HG03280 (cell line): ENCODE measurements at regions not wholly inside any gene's neighbourhood (a gene's known extent, or its start where the extent isn't known, plus 50 kb on each side); places are given as distances from the start of the nearest gene placed in this dataset.

ENCODE experiments used
- ATAC-seq: cut with Tn5 transposase; IDR thresholded peaks from one replicate; pipeline ENCODE4 v1.9.1; 2021; ENCODE audit warnings: mild to moderate bottlenecking, moderate library complexity; ENCODE audit not compliant: unreplicated experiment

DNA sequence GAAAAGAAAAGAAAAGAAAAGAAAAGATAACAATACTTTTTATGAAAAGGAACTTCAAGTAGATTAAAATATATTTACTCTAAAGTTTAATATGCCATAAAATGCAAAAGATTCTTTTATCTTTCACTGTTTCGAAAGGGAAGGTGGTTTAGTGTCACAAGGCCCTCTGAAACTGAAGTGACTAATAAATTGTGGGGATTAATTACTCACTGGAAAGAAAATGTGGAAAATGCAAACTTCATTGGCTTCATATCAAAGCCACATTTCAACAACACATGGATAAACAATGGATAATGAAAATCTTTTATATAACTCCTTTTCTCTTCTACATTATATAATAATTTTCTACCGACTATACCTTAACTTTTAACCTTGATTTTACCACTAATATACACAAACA, 320.5 kb upstream of the RSPO3 start:
- no peak for ATAC-seq

DNA sequence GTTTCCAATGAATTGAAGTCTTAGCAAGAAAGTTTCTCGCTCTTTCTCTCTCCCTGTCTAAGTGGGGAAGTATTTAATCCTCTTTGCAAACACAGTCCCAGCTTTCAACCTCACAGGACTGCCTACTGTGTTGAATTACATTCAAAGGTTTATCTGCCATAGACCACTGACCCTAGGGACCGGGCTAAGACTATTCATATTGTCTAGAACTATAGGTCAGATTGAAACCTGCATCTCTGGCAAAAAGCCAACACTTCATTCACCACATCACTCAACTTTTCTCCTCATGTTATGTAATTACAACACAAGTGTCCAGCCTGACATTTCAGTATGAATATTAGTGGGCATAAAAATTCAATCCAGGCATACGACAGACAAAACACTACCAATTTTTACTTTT, 314.7 kb upstream of the RSPO3 start:
- ATAC-seq = peak; percentile 41

DNA sequence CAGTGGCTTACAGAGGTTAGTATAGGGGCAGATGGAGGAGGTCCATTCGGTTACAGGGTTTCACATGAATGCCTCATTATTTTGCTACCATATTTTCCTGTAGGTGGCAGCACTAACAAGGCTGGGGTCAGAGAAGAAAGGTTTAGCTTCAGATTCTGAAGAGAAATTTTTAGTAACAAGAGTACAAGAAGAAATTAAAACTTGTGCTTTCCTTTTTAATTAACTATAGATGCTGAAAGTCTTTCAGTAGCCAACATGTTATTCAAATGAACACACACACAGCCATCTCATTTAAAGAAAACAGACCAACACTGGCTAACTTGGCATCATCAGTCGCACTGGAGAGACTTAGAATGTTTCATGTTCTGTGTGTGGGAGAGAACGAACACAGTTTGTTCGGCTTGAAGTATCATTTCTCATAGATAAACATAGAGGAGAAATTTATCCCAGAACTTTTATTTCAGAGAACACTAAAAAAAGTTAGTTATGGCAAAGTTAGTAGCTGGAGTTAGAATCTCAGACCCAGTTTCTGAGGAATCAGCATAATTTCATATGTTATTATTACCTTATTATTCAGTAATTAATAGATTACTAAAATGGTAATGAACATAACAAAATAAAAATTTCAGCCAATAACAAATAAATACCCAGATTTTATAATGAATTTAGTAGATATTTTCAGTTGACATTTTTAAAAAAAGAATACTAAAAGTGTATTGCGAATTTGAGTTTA, 314.0 kb upstream of the RSPO3 start:
- peak; percentile 71 for ATAC-seq

DNA sequence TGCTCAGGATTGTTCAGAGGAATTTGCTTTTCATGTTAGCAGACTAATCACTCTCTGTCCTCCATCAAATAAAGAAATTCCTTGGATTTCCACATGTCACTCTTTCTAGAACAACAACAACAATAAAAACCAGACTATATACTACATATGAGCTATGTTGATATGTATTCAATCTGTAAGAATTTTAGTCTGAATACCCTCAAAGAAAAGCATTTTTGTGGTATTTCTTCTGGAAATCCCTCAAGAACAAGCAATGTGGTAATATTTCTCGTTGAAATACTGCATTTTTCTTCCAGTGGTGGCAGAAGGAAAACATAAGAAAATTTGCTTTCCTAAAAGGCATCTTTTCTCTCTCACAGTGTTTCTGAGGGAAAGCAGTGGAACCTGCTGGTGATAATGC, 312.6 kb upstream of the RSPO3 start:
- ATAC-seq = no peak

DNA sequence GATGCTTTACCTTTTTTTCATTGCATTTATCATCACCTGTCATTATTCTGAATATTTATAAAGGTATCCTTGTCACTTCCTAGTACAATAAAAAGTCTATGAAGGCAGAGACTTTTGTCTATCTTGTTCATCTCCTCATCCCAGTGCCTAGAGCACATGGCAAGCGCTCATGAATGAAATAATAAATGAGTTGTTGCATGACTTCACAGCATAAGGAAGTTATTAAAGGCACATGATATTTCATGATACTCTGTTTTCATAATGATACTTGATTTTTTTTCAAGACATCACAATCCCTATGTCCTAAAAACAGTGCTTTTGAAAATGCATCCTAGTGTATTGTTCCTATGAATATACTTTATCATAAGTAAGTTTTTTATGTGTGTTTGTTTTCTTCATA, 310.6 kb upstream of the RSPO3 start:
- ATAC-seq = no peak

DNA sequence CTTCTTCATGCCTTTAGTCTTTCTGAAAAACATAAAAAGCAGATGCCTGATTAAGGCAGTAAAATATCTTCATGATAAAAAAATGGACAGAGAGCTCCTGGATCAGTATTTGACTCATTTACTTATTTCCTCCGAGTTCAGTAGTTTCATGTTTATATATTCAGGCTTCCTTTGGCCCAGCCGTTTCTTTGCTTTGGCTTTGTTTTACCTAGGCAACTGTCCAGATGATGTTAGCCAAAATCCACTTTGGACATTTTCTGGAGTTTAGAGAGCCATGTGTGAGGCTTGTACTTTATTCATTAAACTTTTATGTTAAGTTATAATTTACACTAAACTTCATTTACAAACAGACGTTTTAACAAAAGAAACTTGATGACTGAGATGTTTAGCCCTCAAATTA, 307.1 kb upstream of the RSPO3 start:
- no peak for ATAC-seq

DNA sequence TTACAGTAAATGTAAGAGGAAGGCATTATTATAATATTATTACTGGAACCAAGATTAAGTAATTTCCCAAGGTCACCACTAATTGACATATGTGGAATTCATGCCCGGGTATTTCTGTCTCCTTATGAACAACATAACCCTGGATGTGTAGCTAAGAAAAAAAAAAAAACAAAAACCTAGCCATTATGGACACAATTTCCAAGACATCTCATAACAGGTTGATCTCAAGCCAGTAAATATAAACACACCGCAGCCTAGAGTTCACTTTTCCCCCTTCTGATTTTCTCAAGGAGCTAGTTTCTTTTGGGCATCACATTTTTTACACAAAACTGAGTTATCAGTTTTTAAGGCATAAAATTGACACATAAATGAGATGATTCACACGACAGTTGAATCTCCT, 306.5 kb upstream of the RSPO3 start:
- ATAC-seq = no peak

DNA sequence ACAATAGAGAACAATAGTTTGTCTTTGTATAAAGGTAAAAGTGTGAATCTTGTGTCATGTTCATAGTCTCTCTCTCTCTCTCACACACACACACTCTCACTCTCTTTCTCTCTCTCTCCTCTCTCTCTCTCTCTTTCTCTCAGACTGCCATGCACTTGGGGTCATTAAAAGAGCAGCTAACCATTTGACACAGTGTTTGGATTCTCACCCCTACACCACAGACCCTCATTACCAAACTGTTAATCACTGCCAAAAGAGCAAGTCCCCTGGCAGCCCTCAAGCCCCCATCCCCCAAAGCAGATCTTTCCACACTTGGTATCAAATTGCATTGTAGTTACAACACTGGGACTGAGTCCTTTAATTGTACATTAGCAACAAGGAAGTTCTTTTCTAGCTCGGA, 305.8 kb upstream of the RSPO3 start:
- ATAC-seq = no peak

DNA sequence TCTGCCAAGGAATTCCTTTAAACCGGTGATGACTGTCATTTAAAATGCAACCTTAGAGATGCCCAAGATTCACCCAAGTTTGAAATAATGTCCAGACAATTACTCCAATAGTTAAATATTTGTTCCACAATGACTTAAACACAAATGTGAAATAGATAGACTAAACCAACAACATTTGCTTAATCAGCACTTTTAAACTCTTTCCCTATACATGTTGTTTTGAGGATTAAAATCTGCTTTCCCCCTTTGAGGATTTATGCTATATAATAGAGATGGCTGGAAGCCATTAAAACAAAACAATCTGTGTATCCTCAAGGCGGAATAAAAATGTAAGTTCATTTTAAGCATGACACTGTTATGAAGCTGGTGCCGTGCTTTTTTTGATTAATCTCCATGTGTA, 297.8 kb upstream of the RSPO3 start:
- ATAC-seq = no peak

DNA sequence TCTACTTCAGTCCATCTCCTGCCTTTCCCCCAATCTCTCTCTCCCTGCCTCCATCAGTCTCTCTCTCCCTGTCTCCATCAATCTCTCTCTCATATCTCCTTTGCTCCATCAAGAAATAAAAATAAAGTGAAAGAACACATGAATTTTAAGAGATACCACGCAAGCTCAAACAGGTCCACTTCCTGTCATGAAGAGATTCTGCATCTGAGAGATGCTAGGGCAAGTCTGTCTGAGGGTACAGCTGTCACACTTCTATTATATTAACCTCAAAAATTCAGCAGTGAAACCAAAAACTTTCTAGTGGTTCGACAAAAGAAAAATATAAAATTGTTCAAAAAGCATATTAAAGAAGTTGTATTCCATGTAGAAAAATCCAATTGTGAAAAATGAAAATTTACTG, 296.8 kb upstream of the RSPO3 start:
- ATAC-seq = no peak

DNA sequence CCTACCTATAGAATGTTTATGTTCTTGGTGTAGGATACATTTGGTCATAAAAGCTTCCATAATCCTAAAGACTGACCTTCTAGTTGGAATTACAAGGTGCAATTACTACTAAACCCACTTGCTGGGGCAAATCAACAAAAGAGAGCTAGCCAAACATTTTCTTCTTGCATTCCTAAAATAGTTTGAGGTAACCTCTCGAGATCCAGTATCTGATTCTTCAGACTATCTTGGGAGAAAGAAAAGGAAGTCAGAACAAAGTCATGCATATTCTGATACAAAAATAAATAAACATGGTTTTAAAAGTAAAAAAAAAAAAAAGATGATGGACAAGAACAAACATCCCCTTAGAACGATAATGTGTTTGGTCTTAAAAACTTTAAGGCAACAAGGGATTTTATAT, 294.2 kb upstream of the RSPO3 start:
- ATAC-seq = no peak

DNA sequence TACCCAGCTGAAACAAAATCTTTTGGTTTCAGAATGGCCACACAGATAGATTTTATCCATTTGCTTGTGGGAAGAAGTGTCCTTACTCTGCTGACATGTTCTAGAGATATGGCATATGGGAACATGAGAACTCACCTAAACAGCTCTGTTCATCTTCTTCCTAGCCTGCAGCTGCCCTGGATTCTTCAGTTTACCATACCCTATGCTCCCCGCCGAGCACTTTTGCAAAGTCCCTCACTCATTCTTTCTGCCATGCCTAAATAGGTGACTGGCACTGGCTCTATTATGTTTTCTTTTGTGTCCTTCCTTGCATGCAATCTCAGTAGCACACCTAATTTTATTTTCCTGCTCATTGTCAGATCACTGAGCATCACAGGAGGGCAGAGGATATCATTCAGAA, 293.7 kb upstream of the RSPO3 start:
- ATAC-seq = no peak

DNA sequence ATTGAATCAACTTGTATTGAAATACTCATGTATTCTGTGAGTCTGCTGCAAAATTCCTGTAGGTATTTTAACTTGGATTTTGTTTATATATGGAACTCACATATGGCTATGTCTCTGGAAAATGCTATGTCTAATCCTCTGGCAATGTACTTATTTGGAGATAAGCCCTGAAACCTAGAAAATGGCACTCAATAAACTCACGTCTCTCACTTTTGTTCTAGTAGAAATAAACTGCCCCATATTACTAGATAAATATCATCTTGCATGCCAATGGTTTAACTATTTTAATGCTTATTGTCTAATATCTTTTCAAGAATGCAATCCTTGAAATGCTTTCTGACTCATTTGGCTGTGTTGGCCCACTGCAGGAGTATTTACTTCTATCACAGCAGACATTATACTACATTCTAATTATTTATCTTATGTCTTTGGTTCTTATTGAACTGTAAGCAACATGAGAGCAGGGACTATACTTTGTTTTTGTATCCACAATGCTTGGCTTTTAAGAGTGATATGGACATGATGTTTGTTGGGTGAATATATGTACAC, 292.2 kb upstream of the RSPO3 start:
- ATAC-seq = no peak

DNA sequence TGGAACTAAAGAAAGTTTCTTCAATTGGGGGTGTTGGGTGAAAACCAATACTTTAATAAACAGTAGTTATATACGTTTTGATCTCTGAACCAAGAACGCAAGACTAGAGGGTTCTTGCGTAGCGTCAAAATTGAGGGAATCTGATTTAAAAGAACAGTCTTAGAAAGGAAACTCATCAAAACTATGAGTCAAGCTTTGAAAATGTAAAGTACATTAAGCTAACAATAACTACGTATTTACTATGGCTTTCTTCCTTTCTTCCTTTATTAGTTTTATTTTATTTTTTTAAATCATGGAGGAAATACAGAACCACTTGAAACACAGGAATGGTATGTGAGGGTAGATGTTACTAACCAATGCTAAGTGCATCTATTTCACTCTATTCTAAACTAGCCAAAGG, 287.0 kb upstream of the RSPO3 start:
- ATAC-seq = no peak

DNA sequence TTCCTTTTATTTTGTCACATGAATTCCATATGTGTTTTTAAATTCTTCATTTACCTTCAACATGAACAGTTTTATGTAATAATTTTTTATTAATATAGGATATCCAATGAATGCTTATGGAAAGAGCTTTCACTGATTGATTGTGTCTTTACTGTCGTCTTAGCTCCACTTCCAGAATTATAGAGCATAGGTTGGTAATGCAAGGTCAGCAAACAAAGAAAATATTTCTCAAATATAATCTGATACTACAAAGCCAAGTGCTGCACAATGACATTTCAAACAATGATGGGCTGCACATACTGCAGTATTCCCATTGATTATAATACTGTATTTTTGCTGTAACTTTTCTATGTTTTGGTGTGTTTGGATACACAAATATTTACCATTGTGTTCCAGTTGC, 275.7 kb upstream of the RSPO3 start:
- ATAC-seq = no peak

DNA sequence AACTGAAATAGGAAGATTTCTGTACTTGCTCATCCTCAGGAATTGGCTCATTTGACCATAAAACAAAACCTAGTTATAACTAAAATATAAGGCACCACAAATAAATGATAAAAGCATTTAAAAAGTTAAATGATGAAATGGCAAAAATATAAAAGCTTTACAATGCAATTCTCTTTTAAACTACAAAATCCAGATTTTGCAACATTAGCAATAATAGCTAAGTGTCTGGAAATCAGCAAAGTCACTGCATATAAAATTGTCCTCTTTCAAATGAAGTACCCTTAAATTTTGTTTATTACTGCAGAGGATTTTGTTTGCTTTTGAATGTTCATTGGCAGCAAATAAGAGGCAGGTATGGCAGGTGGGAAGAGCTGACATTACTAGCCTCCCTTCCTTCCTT, 270.4 kb upstream of the RSPO3 start:
- ATAC-seq = no peak

DNA sequence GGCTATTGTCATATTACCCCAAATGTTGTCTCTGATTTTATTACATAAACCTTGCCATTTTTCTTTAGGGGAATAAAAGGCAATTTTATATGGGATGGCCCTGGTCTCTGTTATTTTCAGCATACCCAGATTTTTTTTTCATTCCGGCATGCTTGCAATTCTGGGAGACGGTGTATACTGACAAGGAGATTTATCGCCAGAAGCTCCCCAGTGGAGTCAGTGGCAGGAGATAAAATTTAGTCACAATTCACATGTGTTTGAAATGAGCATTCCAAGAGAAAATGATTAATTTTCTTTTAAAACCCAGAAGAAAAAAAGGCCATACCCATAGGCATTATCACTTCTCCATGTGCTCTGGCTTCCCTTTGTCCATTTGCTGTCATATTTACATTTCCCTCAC, 250.8 kb upstream of the RSPO3 start:
- ATAC-seq = no peak

DNA sequence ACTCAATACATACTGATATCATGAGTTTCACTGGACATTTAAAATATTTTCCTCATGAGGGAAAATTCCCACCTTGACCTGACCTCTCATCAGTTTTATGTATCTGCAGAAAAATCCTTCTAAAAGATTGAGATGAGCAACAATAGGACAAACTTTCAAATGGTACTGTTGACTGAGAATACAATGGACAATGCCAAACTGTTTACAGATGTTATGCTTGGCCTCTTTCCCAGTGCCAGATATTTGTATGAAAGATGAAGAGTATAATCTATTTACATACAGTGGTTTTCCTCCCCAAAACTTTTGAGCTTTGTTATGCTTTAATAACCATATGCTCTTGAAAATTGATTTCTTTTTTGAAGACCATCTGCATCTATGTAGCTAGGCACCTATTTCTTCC, 245.1 kb upstream of the RSPO3 start:
- no peak for ATAC-seq

DNA sequence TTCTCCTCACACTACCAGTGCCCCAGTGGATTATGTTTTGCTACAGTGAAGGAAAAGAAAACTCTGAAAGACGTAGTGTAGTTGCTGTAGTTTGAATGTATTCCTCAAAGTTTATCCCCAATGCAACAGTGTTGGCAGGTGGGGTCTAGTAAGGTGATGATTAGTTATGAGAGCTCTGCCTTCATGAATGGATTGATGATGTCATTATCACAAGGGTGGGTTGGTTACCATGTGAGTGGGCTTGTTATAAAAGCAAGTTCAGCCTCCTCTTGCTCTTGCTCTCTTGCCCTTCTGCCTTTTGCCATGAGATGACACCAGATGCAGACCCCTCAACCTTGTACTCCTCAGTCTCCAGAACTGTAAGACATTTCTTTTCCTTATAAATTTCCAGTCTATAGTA, 244.7 kb upstream of the RSPO3 start:
- no peak for ATAC-seq

DNA sequence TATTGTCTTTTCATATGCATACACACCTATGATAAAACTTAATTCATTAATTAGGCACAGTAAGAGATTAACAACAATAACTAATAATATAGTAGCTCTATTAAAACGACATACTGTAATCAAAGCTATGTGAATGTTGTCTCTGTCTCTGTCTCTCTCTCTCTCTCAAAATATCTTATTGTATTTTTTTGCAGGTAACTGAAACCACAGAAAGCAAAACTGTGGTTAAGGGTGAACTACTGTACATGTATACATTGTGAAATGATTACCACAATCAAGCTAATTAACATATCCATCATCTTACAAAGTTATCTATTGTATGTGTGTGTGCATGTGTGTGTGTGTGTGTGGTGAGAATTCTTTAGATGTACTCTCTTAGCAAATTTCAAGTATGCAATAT, 242.0 kb upstream of the RSPO3 start:
- ATAC-seq = no peak

DNA sequence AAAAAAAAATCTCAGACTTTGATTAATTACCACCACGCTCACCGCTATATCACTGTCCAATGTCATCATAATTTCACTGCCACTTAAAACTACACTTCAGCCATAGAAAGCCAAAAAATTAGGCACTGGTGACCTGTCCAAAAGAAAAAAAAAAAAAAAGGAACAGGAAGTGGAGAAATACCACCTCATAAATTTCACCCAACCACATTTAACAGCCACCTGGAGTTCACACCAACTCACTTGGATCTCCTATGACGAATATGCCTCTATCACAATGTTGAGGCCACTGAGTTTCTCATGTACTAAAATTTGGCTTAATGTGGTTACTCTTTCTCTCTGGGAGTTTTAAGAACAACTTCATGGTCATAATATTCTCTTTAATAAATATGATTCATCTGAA, 237.5 kb upstream of the RSPO3 start:
- ATAC-seq = no peak

DNA sequence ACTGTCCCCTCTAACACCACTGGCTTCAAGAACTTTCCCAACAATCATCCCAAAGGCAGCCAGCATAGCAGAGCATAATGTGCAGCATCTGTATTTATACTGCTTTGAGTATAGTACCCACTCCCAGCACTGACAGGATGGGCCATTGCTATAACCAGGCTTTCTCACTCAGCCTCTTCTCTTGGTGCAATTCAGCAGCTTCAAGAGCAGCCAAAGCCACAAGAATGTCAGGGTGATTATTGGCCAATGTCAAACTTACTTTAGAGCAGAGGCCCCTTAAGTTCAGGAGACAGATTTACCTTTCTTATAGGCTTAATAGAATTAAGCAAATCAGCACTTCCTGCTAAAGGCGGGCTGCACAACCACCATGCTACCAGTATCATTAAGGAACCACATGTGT, 232.4 kb upstream of the RSPO3 start:
- ATAC-seq = no peak
